Progenitor cell of endocrine pancreas (in vitro differentiated cells): ENCODE measurements at regions not wholly inside any gene's neighbourhood (a gene's known extent, or its start where the extent isn't known, plus 50 kb on each side); places are given as distances from the start of the nearest gene placed in this dataset.

Source experiments
- DNase-seq: peaks from one replicate; pipeline ENCODE4 v3.0.0; 2021; ENCODE audit warnings: low spot score; ENCODE audit not compliant: unreplicated experiment
- H3K27ac Mint-ChIP-seq: 2 replicates; pipeline ENCODE4 v1.8.0; 2021; ENCODE audit warnings: mild to moderate bottlenecking, moderate library complexity, mixed read lengths
- H3K27me3 Mint-ChIP-seq: 2 replicates; pipeline ENCODE4 v1.8.0; 2021; ENCODE audit warnings: mixed read lengths
- H3K36me3 Mint-ChIP-seq: 2 replicates; pipeline ENCODE4 v1.8.0; 2022; ENCODE audit warnings: mixed read lengths; ENCODE audit not compliant: insufficient read depth
- H3K4me1 Mint-ChIP-seq: 2 replicates; pipeline ENCODE4 v1.8.0; 2021; ENCODE audit warnings: low read depth, mixed read lengths
- H3K4me3 Mint-ChIP-seq: 2 replicates; pipeline ENCODE4 v1.8.0; 2021; ENCODE audit warnings: low read depth, mild to moderate bottlenecking, moderate library complexity, mixed read lengths
- H3K9me3 Mint-ChIP-seq: 2 replicates; pipeline ENCODE4 v1.8.0; 2021; ENCODE audit warnings: low read depth, mixed read lengths
- CTCF ChIP-seq: fragments of 200-600 bp; sonication (generic); IDR thresholded peaks from one replicate; pipeline ENCODE4 v1.5.0; 2021; ENCODE audit warnings: antibody characterized with exemption, mild to moderate bottlenecking; ENCODE audit not compliant: unreplicated experiment

DNA sequence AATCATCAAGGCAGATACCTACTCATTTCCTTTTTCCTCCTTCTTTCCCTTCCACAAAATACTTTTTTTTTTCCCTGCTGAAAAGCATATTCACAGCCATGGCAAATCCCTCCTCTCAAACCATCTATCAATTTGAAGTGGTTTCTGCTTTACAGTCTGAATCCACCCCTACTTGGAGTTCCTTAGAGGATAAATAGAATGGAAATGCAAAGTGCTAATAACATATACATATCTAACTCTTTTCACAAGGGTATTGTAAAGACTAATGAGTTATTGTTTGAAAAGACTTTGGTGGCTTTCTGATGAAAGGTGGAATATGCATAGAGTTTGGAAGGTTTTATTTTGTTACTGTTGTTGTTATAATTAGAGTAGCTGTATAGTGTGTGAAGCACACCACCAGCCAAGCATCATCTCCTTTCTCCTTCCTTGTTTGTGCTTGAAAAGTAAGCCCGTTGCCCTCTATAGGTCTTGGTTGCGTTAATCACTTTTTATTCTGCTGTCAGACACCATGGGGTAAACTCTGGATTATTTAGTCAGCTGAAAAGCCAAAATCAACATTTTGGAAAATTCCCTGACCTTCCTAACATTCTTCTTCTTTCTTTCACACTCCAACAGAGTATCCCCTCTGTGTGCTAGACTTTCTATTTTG is 2126.9 kb upstream of the CELF4 start:
- peaks cover 3% of the 10 kb centered on the region for H3K36me3 Mint-ChIP-seq
- H3K4me1 Mint-ChIP-seq: peaks cover 1% of the 10 kb centered on the region
- peaks cover 3% of the 10 kb centered on the region for H3K9me3 Mint-ChIP-seq
- no peaks in the 10 kb centered on the region for H3K27me3 Mint-ChIP-seq
- TF ChIP-seq CTCF: no peak
- no peak for DNase-seq
- H3K4me3 Mint-ChIP-seq: no peak overlapping the region
- H3K27ac Mint-ChIP-seq: no peak overlapping the region

- no peak for DNase-seq
- no peaks in the 10 kb centered on the region for H3K27me3 Mint-ChIP-seq
- H3K9me3 Mint-ChIP-seq: no peaks in the 10 kb centered on the region
- TF ChIP-seq CTCF: no peak
- no peak overlapping the region for H3K4me3 Mint-ChIP-seq
- H3K4me1 Mint-ChIP-seq: peaks cover 2% of the 10 kb centered on the region
- H3K36me3 Mint-ChIP-seq: no peaks in the 10 kb centered on the region
- H3K27ac Mint-ChIP-seq: no peak overlapping the region
These were observed 2119.8 kb upstream of the CELF4 start for GRCh38 chr18:39685303-39685902.

- H3K4me3 Mint-ChIP-seq: no peak overlapping the region
- no peak for DNase-seq
- no peak for TF ChIP-seq CTCF
- H3K9me3 Mint-ChIP-seq: no peaks in the 10 kb centered on the region
- no peaks in the 10 kb centered on the region for H3K27me3 Mint-ChIP-seq
- no peaks in the 10 kb centered on the region for H3K36me3 Mint-ChIP-seq
- peaks cover 6% of the 10 kb centered on the region for H3K4me1 Mint-ChIP-seq
- H3K27ac Mint-ChIP-seq: no peak overlapping the region
These were observed 2115.5 kb upstream of the CELF4 start for GRCh38 chr18:39681061-39681460.

DNA sequence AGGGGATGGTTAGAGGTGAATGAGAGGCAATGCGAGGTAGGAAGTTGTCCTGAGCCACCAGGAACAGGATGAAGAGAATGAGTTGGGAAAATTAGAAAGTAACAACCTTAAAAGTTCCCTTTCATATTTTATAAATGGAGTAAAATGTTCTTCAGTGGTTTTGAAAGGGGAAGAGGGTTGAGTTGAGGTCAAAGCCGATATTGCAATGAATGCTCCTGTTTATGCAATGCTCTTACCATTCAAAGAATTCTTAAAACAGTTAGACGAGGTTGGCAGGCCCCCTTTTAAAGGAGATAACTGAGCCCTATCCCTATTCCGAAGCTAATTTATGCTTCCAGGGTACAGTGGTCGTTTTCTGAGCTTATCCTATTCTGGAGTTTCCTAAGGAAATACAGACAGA is 2110.3 kb upstream of the CELF4 start:
- TF ChIP-seq CTCF: no peak
- H3K9me3 Mint-ChIP-seq: no peaks in the 10 kb centered on the region
- no peak overlapping the region for H3K4me3 Mint-ChIP-seq
- DNase-seq: no peak
- H3K27me3 Mint-ChIP-seq: no peaks in the 10 kb centered on the region
- no peak overlapping the region for H3K27ac Mint-ChIP-seq
- peaks cover 4% of the 10 kb centered on the region for H3K4me1 Mint-ChIP-seq
- no peaks in the 10 kb centered on the region for H3K36me3 Mint-ChIP-seq

DNA sequence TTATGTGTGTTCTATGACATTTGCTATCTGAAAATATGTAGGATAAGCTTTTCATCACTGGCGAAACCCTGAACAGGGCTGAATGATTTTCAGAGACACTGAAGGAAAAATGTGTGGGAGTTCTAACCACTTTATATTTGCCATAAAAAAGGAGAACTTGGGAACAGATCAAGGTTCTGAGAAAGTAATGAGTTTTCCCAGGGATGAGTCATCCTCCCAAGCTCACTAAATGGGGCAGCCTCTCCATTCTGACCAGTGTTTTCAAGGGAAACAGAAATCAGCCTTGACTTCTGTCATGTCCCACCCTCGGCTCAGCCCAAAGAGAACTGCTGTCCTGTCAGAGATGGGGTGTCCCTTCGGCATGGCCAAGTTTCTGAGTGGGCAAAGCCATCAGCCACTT is 2109.8 kb upstream of the CELF4 start:
- no peak for TF ChIP-seq CTCF
- Mint-ChIP-seq H3K36me3 (no peaks in the 10 kb centered on the region), H3K27me3 (no peaks in the 10 kb centered on the region), H3K9me3 (no peaks in the 10 kb centered on the region), H3K4me1 (peaks cover 4% of the 10 kb centered on the region), H3K27ac (no peak overlapping the region), H3K4me3 (no peak overlapping the region)
- DNase-seq: no peak
